HFFc6 (cell line): ENCODE measurements at regions not wholly inside any gene's neighbourhood (a gene's known extent, or its start where the extent isn't known, plus 50 kb on each side); places are given as distances from the start of the nearest gene placed in this dataset.

Experiments used
- DNase-seq: peaks from one replicate; pipeline ENCODE4 v3.0.0-alpha.2; 2018
- H3K27ac Mint-ChIP-seq: 2 replicates; pipeline ENCODE4 v1.8.0; 2020; ENCODE audit warnings: mild to moderate bottlenecking, mixed read lengths
- H3K27me3 Mint-ChIP-seq: 2 replicates; pipeline ENCODE4 v1.8.0; 2021; ENCODE audit warnings: mild to moderate bottlenecking, moderate library complexity, mixed read lengths; ENCODE audit not compliant: insufficient read depth
- H3K36me3 Mint-ChIP-seq: 2 replicates; pipeline ENCODE4 v1.8.0; 2021; ENCODE audit warnings: low read depth, mixed read lengths
- H3K4me1 Mint-ChIP-seq: 2 replicates; pipeline ENCODE4 v1.8.0; 2020; ENCODE audit warnings: low read depth, mixed read lengths
- H3K4me3 Mint-ChIP-seq: 2 replicates; pipeline ENCODE4 v1.8.0; 2020; ENCODE audit warnings: mild to moderate bottlenecking, moderate library complexity, mixed read lengths
- H3K9me3 Mint-ChIP-seq: 2 replicates; pipeline ENCODE4 v1.8.0; 2020; ENCODE audit warnings: mild to moderate bottlenecking, mixed read lengths
- TF ChIP-seq, protein P1 (sequence below): fragments of 200-600 bp; sonication (generic); IDR thresholded peaks from 2 replicates; pipeline ENCODE4 v1.5.0; 2021; ENCODE audit warnings: antibody characterized with exemption, mild to moderate bottlenecking

- no peak overlapping the region for H3K27ac Mint-ChIP-seq
- H3K4me3 Mint-ChIP-seq = no peak overlapping the region
- H3K27me3 Mint-ChIP-seq = no peaks in the 10 kb centered on the region
- H3K4me1 Mint-ChIP-seq = no peaks in the 10 kb centered on the region
- peaks cover 4% of the 10 kb centered on the region; the same call in 1 of the 2 replicates for H3K9me3 Mint-ChIP-seq
- TF ChIP-seq, protein P1, sequence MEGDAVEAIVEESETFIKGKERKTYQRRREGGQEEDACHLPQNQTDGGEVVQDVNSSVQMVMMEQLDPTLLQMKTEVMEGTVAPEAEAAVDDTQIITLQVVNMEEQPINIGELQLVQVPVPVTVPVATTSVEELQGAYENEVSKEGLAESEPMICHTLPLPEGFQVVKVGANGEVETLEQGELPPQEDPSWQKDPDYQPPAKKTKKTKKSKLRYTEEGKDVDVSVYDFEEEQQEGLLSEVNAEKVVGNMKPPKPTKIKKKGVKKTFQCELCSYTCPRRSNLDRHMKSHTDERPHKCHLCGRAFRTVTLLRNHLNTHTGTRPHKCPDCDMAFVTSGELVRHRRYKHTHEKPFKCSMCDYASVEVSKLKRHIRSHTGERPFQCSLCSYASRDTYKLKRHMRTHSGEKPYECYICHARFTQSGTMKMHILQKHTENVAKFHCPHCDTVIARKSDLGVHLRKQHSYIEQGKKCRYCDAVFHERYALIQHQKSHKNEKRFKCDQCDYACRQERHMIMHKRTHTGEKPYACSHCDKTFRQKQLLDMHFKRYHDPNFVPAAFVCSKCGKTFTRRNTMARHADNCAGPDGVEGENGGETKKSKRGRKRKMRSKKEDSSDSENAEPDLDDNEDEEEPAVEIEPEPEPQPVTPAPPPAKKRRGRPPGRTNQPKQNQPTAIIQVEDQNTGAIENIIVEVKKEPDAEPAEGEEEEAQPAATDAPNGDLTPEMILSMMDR = no peak
- no peak for DNase-seq
- H3K36me3 Mint-ChIP-seq = no peaks in the 10 kb centered on the region
Measured at GRCh38 chr11:109644152-109644551, 222.2 kb downstream of the C11orf87 start.

DNA sequence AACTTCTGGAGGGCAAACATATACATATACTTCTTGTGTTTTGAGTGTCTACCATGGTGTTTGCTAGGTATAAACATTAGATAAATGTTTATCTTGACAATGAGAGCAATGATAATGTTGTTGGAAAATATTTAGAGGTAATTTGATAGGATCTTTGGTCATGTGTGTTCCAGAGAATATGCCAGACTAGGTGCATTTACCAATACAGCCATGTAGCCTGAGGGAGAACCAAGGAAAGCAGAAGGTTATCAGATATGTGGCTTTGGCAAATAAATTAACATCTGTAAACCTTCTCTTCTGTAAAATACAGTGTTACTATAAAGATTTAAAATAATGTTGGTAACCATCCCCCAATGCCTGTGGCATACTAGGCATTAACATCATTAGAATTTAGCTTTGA lies 226.8 kb downstream of the C11orf87 start:
- Mint-ChIP-seq H3K4me1 (no peaks in the 10 kb centered on the region), H3K36me3 (no peaks in the 10 kb centered on the region), H3K27ac (no peak overlapping the region), H3K4me3 (no peak overlapping the region), H3K27me3 (no peaks in the 10 kb centered on the region; the same call in 1 of the 2 replicates), H3K9me3 (no peaks in the 10 kb centered on the region)
- TF ChIP-seq, protein P1 = no peak
- DNase-seq = no peak

GRCh38 chr11:109654091-109654490 lies 232.1 kb downstream of the C11orf87 start:
- H3K27ac Mint-ChIP-seq = no peak overlapping the region

DNA sequence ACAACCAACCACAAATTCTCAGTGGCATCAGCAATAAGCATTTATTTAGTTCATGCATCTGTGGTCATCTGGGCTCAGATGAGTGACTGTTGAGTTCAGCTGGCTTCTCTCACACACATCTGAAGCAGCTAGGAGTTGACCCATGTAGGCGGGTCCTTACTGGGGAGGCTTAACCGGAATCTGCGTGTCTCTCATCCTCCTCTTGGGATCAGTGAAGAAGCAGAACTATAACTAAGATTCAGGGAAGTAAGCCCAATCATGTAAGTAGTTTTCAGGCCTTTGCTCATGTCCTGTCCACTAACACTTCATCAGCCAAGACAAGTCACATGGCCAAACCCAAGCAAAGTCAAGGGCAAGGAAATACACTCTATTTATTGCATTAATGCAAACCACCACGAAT lies 236.2 kb downstream of the C11orf87 start:
- no peak overlapping the region for H3K27ac Mint-ChIP-seq
- no peaks in the 10 kb centered on the region for H3K36me3 Mint-ChIP-seq
- TF ChIP-seq, protein P1 = no peak
- H3K4me3 Mint-ChIP-seq = no peak overlapping the region
- H3K9me3 Mint-ChIP-seq = no peaks in the 10 kb centered on the region; the same call in 1 of the 2 replicates
- no peaks in the 10 kb centered on the region for H3K27me3 Mint-ChIP-seq
- H3K4me1 Mint-ChIP-seq = no peaks in the 10 kb centered on the region
- DNase-seq = no peak

More at GRCh38 chr11:109654091-109654490, 232.1 kb downstream of the C11orf87 start:
- H3K27me3 Mint-ChIP-seq = no peaks in the 10 kb centered on the region; the same call in 1 of the 2 replicates
- TF ChIP-seq, protein P1 = no peak
- DNase-seq = no peak
- H3K9me3 Mint-ChIP-seq = no peaks in the 10 kb centered on the region; the same call in 1 of the 2 replicates
- H3K36me3 Mint-ChIP-seq = no peaks in the 10 kb centered on the region
- no peak overlapping the region for H3K4me3 Mint-ChIP-seq
- no peaks in the 10 kb centered on the region for H3K4me1 Mint-ChIP-seq

GRCh38 chr11:109667719-109668118 lies 245.7 kb downstream of the C11orf87 start:
- H3K27me3 Mint-ChIP-seq = no peaks in the 10 kb centered on the region
- no peak overlapping the region for H3K27ac Mint-ChIP-seq
- TF ChIP-seq, protein P1 = no peak
- no peaks in the 10 kb centered on the region for H3K4me1 Mint-ChIP-seq
- no peak for DNase-seq
- no peak overlapping the region for H3K4me3 Mint-ChIP-seq
- peaks cover 23% of the 10 kb centered on the region for H3K9me3 Mint-ChIP-seq
- peaks cover 13% of the 10 kb centered on the region; the same call in 1 of the 2 replicates for H3K36me3 Mint-ChIP-seq
